Bronchial epithelial cell (primary cell): ENCODE measurements at regions not wholly inside any gene's neighbourhood (a gene's known extent, or its start where the extent isn't known, plus 50 kb on each side); places are given as distances from the start of the nearest gene placed in this dataset.

Experiments used
- DNase-seq: peaks from one replicate; pipeline ENCODE4 v3.0.0-alpha.2; 2010; ENCODE audit warnings: low read depth
- FAIRE-seq: peaks from 2 replicates; lab custom pipeline; 2011; peaks lifted over from hg19 to GRCh38; lab: Jason Lieb, UNC
- H3K27me3 ChIP-seq: 2 replicates; pipeline ENCODE4 v1.5.1; 2011; ENCODE audit warnings: low read length; ENCODE audit not compliant: control insufficient read depth, insufficient read depth
- H3K36me3 ChIP-seq: 2 replicates; pipeline ENCODE4 v1.5.1; 2011; ENCODE audit warnings: low read length; ENCODE audit not compliant: control insufficient read depth, insufficient read depth
- H3K4me3 ChIP-seq: 2 replicates; pipeline ENCODE4 v1.5.1; 2011; ENCODE audit warnings: mild to moderate bottlenecking, low read depth, low read length, control low read depth
- TF ChIP-seq, protein P1 (sequence below): IDR thresholded peaks from 2 replicates; pipeline ENCODE4 v1.5.1; 2011; ENCODE audit warnings: mild to moderate bottlenecking, moderate library complexity, low read length, control low read depth, inconsistent platforms; ENCODE audit not compliant: insufficient read depth, severe bottlenecking

GRCh38 chr5:124627815-124628595, 118.4 kb downstream of the ZNF608 start:
- Histone ChIP-seq H3K4me3 (no peak overlapping the region), H3K36me3 (no peaks in the 10 kb centered on the region), H3K27me3 (no peaks in the 10 kb centered on the region)
- TF ChIP-seq, protein P1, sequence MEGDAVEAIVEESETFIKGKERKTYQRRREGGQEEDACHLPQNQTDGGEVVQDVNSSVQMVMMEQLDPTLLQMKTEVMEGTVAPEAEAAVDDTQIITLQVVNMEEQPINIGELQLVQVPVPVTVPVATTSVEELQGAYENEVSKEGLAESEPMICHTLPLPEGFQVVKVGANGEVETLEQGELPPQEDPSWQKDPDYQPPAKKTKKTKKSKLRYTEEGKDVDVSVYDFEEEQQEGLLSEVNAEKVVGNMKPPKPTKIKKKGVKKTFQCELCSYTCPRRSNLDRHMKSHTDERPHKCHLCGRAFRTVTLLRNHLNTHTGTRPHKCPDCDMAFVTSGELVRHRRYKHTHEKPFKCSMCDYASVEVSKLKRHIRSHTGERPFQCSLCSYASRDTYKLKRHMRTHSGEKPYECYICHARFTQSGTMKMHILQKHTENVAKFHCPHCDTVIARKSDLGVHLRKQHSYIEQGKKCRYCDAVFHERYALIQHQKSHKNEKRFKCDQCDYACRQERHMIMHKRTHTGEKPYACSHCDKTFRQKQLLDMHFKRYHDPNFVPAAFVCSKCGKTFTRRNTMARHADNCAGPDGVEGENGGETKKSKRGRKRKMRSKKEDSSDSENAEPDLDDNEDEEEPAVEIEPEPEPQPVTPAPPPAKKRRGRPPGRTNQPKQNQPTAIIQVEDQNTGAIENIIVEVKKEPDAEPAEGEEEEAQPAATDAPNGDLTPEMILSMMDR, result no peak
- DNase-seq (no peak), FAIRE-seq (no peak)

DNA sequence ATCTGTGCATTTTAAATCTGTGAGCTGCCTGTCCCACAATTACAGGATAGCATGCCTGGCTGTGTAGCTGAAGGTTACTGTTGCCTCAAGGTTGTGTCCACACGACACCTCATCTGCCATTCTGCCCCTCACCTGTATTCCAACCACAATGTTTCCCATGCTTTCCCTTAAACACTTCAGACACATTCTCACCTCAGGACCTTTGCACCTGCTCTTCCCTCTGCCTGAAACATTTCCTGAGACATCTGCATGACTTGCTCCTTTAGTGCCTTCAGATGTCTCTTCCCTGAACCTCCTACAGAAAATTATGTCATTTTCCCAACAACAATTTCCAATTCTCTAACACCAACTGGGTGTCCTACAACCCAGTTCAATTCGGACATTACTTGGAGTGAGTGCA, 120.4 kb downstream of the ZNF608 start:
- DNase-seq (no peak), FAIRE-seq (no peak)
- Histone ChIP-seq H3K27me3 (no peaks in the 10 kb centered on the region), H3K4me3 (no peak overlapping the region), H3K36me3 (no peaks in the 10 kb centered on the region)
- TF ChIP-seq, protein P1, result no peak

- no peak overlapping the region for H3K4me3 ChIP-seq
- no peak for DNase-seq
- no peak for FAIRE-seq
- TF ChIP-seq, protein P1, result no peak
- no peaks in the 10 kb centered on the region for H3K27me3 ChIP-seq
- H3K36me3 ChIP-seq, result no peaks in the 10 kb centered on the region
Measured at GRCh38 chr5:124623265-124623664, 123.2 kb downstream of the ZNF608 start.

DNA sequence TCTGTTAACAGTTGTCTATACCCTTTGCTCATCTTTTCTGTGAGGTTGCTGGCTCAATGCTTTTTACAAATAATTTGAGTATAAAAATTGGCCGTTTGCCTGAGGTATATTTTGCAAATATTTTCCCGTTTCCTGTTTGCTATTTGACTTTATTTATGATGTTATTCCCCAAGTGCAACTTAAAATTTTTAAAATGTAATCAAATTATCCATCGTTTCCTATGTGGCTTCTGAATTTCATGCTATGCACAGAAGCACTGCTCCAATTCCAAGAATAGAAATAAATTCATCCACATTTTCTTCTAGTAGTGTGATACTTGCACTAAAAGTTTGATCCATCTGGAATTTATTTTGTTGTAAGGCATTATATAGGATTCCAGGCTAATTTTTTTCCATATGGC, 123.6 kb downstream of the ZNF608 start:
- Histone ChIP-seq H3K36me3 (no peaks in the 10 kb centered on the region), H3K4me3 (no peak overlapping the region), H3K27me3 (no peaks in the 10 kb centered on the region)
- FAIRE-seq (no peak), DNase-seq (no peak)
- TF ChIP-seq, protein P1, result no peak

DNA sequence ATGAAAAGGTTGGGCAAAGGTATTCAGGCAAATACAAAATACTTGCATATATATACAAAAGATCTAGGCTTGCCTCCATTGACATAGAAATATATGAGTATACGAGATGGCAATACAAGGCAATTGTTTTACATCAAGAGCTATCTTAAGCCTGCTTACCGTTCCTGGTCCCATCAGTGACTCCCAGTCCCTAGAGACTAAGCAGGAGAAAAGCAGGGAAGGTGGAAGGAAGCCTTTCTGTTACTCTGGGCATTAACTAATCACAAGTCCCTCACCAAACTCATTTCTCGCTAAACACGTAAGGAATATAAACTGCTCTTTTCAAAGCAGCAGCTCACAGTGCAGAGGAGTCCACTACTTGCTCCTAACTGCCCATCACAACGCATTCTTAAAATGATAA, 125.2 kb downstream of the ZNF608 start:
- DNase-seq, result no peak
- no peak for FAIRE-seq
- TF ChIP-seq, protein P1, result no peak
- Histone ChIP-seq H3K4me3 (no peak overlapping the region), H3K27me3 (no peaks in the 10 kb centered on the region), H3K36me3 (no peaks in the 10 kb centered on the region)

- no peak for DNase-seq
- Histone ChIP-seq H3K36me3 (no peaks in the 10 kb centered on the region), H3K27me3 (no peaks in the 10 kb centered on the region), H3K4me3 (no peak overlapping the region)
- no peak for FAIRE-seq
- TF ChIP-seq, protein P1, result no peak
Measured at GRCh38 chr5:124620743-124621142, 125.7 kb downstream of the ZNF608 start.
